ENCODE measurements at regions not wholly inside any gene's neighbourhood (a gene's known extent, or its start where the extent isn't known, plus 50 kb on each side); places are given as distances from the start of the nearest gene placed in this dataset.

- Histone ChIP-seq H3K36me3 (no peaks in the 10 kb centered on the region), H3K4me3 (no peak overlapping the region), H3K27ac (no peak overlapping the region), H3K9me3 (no peaks in the 10 kb centered on the region), H3K4me1 (no peaks in the 10 kb centered on the region), H3K27me3 (no peaks in the 10 kb centered on the region)
- TF ChIP-seq POLR2AphosphoS5 (IDR thresholded peaks at IDR 0.05), result no peak
- no peak for TF ChIP-seq CTCF (IDR thresholded peaks at IDR 0.05)
- no peak for TF ChIP-seq POLR2A (IDR thresholded peaks at IDR 0.05)
- TF ChIP-seq EP300 (IDR thresholded peaks at IDR 0.05), result no peak
- intact Hi-C loops (cut with DNase I), result no loop called here
- DNase-seq, result no peak
- 75 to 79% methylated on average over 1 of the region's 1 CpG for WGBS, 2 donors
These were observed 147.8 kb upstream of the PCDH9 start for GRCh38 chr13:67377919-67378318.

GRCh38 chr13:67374391-67374790, 144.3 kb upstream of the PCDH9 start:
- intact Hi-C loops (cut with DNase I), result no loop called here

GRCh38 chr13:67372868-67373464, 142.8 kb upstream of the PCDH9 start:
- H3K4me3 ChIP-seq, result no peak overlapping the region
- no peaks in the 10 kb centered on the region for H3K36me3 ChIP-seq
- H3K27me3 ChIP-seq, result no peaks in the 10 kb centered on the region
- DNase-seq, result no peak
- H3K27ac ChIP-seq, result no peak overlapping the region
- H3K4me1 ChIP-seq, result peaks cover 0 to 10% (median 4%) of the 10 kb centered on the region in 4 donors
- TF ChIP-seq CTCF (IDR thresholded peaks at IDR 0.05) (no peak), POLR2A (IDR thresholded peaks at IDR 0.05) (no peak), POLR2AphosphoS5 (IDR thresholded peaks at IDR 0.05) (no peak), EP300 (IDR thresholded peaks at IDR 0.05) (no peak)
- H3K9me3 ChIP-seq, result no peaks in the 10 kb centered on the region
- 68 to 89% methylated on average over 1 of the region's 1 CpG for WGBS, 2 donors
- intact Hi-C loops (cut with DNase I), result no loop called here

More at GRCh38 chr13:67374391-67374790, 144.3 kb upstream of the PCDH9 start:
- Histone ChIP-seq H3K27ac (no peak overlapping the region), H3K4me1 (peaks cover 0 to 10% (median 4%) of the 10 kb centered on the region in 4 donors), H3K36me3 (no peaks in the 10 kb centered on the region), H3K27me3 (no peaks in the 10 kb centered on the region), H3K9me3 (no peaks in the 10 kb centered on the region), H3K4me3 (no peak overlapping the region)
- 81 to 83% methylated on average over 1 of the region's 1 CpG for WGBS, 2 donors
- TF ChIP-seq CTCF (IDR thresholded peaks at IDR 0.05) (no peak), EP300 (IDR thresholded peaks at IDR 0.05) (no peak), POLR2AphosphoS5 (IDR thresholded peaks at IDR 0.05) (no peak), POLR2A (IDR thresholded peaks at IDR 0.05) (no peak)
- DNase-seq, result no peak

- Histone ChIP-seq H3K4me1 (peaks cover 0 to 10% (median 4%) of the 10 kb centered on the region in 4 donors), H3K27me3 (no peaks in the 10 kb centered on the region), H3K27ac (peak overlapping the region in 3 of 4 donors; percentile 17 to 57 (median 35)), H3K4me3 (no peak overlapping the region), H3K9me3 (no peaks in the 10 kb centered on the region), H3K36me3 (no peaks in the 10 kb centered on the region)
- WGBS, 2 donors, result 71 to 73% methylated on average over 6 of the region's 6 CpGs
- intact Hi-C loops (cut with DNase I), result no loop called here
- DNase-seq, result no peak
- TF ChIP-seq POLR2A (IDR thresholded peaks at IDR 0.05) (no peak), POLR2AphosphoS5 (IDR thresholded peaks at IDR 0.05) (peak in 2 of 4 donors; percentile 10 to 19), EP300 (IDR thresholded peaks at IDR 0.05) (peak in 2 of 4 donors; percentile 33 to 63)
These were observed 139.9 kb upstream of the PCDH9 start for GRCh38 chr13:67369895-67370660.

- 30 to 66% methylated on average over 1 of the region's 1 CpG for WGBS, 2 donors
- no peak for TF ChIP-seq POLR2AphosphoS5 (IDR thresholded peaks at IDR 0.05)
- no peak for TF ChIP-seq EP300 (IDR thresholded peaks at IDR 0.05)
- TF ChIP-seq POLR2A (IDR thresholded peaks at IDR 0.05), result no peak
- TF ChIP-seq CTCF (IDR thresholded peaks at IDR 0.05), result no peak
- no peaks in the 10 kb centered on the region for H3K27me3 ChIP-seq
- DNase-seq, result no peak
- no peak overlapping the region for H3K4me3 ChIP-seq
- H3K36me3 ChIP-seq, result no peaks in the 10 kb centered on the region
- H3K9me3 ChIP-seq, result no peaks in the 10 kb centered on the region
- H3K4me1 ChIP-seq, result peaks cover 0 to 10% (median 4%) of the 10 kb centered on the region in 4 donors
- intact Hi-C loops (cut with DNase I), result no loop called here
- no peak overlapping the region for H3K27ac ChIP-seq
These were observed 137.3 kb upstream of the PCDH9 start for GRCh38 chr13:67367399-67367798.

All from sigmoid colon (tissue), 6 donors.